ENCODE measurements at regions not wholly inside any gene's neighbourhood (a gene's known extent, or its start where the extent isn't known, plus 50 kb on each side); places are given as distances from the start of the nearest gene placed in this dataset.
"Not testable (repeated sequence)": the region's sequence is repeated elsewhere in the genome, so short reads cannot be mapped to it uniquely, and the experiment has no call there.

GRCh38 chr1:29581256-29581655 lies 344.9 kb downstream of the PTPRU start:
- no peak for DNase-seq

- no peak for DNase-seq
Measured at GRCh38 chr1:29579821-29580425, 343.6 kb downstream of the PTPRU start.

- DNase-seq = no peak
Measured at GRCh38 chr1:29577512-29577911, 341.2 kb downstream of the PTPRU start.

- DNase-seq = no peak
Measured at GRCh38 chr1:29576510-29576909, 340.2 kb downstream of the PTPRU start.

GRCh38 chr1:29575826-29576225 lies 339.5 kb downstream of the PTPRU start:
- no peak for DNase-seq

GRCh38 chr1:29575277-29575676 lies 339.0 kb downstream of the PTPRU start:
- no peak for DNase-seq

- DNase-seq = no peak
Measured at GRCh38 chr1:29574871-29575270, 338.5 kb downstream of the PTPRU start.

- DNase-seq = no peak
Measured at GRCh38 chr1:29569971-29570634, 333.8 kb downstream of the PTPRU start.

GRCh38 chr1:29567257-29567656 lies 330.9 kb downstream of the PTPRU start:
- DNase-seq = no peak

GRCh38 chr1:29565490-29565889 lies 329.2 kb downstream of the PTPRU start:
- no peak for DNase-seq

- DNase-seq = no peak
Measured at GRCh38 chr1:29563571-29563970, 327.2 kb downstream of the PTPRU start.

- no peak for DNase-seq
Measured at GRCh38 chr1:29563092-29563491, 326.8 kb downstream of the PTPRU start.

GRCh38 chr1:29559056-29559455 lies 322.7 kb downstream of the PTPRU start:
- DNase-seq = no peak

GRCh38 chr1:29557701-29558600 lies 321.6 kb downstream of the PTPRU start:
- no peak for DNase-seq

GRCh38 chr1:29557066-29557465 lies 320.7 kb downstream of the PTPRU start:
- DNase-seq = no peak

- DNase-seq = no peak
Measured at GRCh38 chr1:29556657-29557056, 320.3 kb downstream of the PTPRU start.

- no peak for DNase-seq
Measured at GRCh38 chr1:29555043-29555620, 318.8 kb downstream of the PTPRU start.

GRCh38 chr1:29554208-29554778 lies 318.0 kb downstream of the PTPRU start:
- no peak for DNase-seq

- DNase-seq = no peak
Measured at GRCh38 chr1:29551123-29551936, 315.0 kb downstream of the PTPRU start.

GRCh38 chr1:29550119-29550841 lies 314.0 kb downstream of the PTPRU start:
- no peak for DNase-seq

GRCh38 chr1:29549728-29550118 lies 313.4 kb downstream of the PTPRU start:
- DNase-seq = not testable (repeated sequence)

GRCh38 chr1:29549001-29549400 lies 312.7 kb downstream of the PTPRU start:
- no peak for DNase-seq

Data from CD4-positive, alpha-beta T cell treated with Interleukin-21 for 1 hour (primary cell).